ENCODE measurements at regions not wholly inside any gene's neighbourhood (a gene's known extent, or its start where the extent isn't known, plus 50 kb on each side); places are given as distances from the start of the nearest gene placed in this dataset.
A peak's percentile ranks its signal among the peaks of the same experiment; 100 is the strongest.

DNA sequence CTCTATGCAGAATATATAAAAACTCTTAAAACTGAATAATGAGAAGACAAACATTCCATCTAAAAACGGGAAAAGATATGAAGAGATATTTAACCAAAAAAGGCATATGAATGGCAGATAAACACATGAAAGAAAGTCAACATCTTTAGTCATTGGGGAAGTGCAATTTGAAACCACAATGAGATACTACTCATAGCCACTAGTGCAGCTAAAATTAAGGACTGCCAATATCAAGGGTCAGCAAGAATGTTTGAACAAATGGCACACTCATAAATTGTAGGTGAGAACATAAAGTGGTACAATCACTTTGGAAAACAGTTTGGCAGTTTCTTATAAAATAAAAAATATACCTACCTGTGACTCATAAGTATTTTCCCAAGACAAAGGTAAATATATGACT, 534.9 kb upstream of the DIPK2B start:
- Mint-ChIP-seq H3K4me3 (no peak overlapping the region), H3K36me3 (ENCODE audit: low read depth) (peaks cover 9% of the 10 kb centered on the region), H3K9me3 (peaks cover 3% of the 10 kb centered on the region; the same call in 1 of the 2 replicates), H3K4me1 (ENCODE audit: low read depth) (peaks cover 44% of the 10 kb centered on the region), H3K27me3 (ENCODE audit: insufficient read depth) (no peaks in the 10 kb centered on the region), H3K27ac (no peak overlapping the region)
- no peak for DNase-seq
- no peak for TF ChIP-seq CTCF (IDR thresholded peaks at IDR 0.05)

GRCh38 chrX:45731448-45731847, 530.8 kb upstream of the DIPK2B start:
- Mint-ChIP-seq H3K27me3 (ENCODE audit: insufficient read depth) (no peaks in the 10 kb centered on the region), H3K4me1 (ENCODE audit: low read depth) (peaks cover 19% of the 10 kb centered on the region)
- TF ChIP-seq CTCF (IDR thresholded peaks at IDR 0.05): no peak

DNA sequence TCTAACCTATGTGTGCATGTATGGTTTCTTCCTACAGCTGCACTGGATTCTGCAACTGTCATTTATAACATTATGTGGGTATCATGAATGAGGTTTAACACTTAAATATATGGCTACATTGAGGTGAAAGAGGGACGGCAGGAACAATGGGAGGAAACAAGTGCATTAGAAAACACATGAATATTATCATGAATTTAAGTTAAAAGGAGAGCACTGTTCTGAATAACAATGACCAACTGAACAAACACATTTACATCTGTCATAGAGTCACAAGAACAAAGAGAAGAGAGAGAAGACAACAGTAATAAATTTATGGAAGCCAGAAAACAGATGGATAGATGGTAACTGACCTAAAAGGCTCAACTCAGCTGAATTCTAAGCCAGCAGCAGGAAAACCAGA, 527.1 kb upstream of the DIPK2B start:
- Mint-ChIP-seq H3K27me3 (ENCODE audit: insufficient read depth) (no peaks in the 10 kb centered on the region), H3K4me1 (ENCODE audit: low read depth) (no peaks in the 10 kb centered on the region), H3K4me3 (no peak overlapping the region), H3K9me3 (no peaks in the 10 kb centered on the region), H3K36me3 (ENCODE audit: low read depth) (no peaks in the 10 kb centered on the region), H3K27ac (no peak overlapping the region)
- no peak for DNase-seq
- no peak for TF ChIP-seq CTCF (IDR thresholded peaks at IDR 0.05)

More at GRCh38 chrX:45731448-45731847, 530.8 kb upstream of the DIPK2B start:
- peaks cover 3% of the 10 kb centered on the region; the same call in 1 of the 2 replicates for H3K9me3 Mint-ChIP-seq
- peaks cover 9% of the 10 kb centered on the region for H3K36me3 Mint-ChIP-seq (ENCODE audit: low read depth)
- no peak for DNase-seq
- H3K4me3 Mint-ChIP-seq: no peak overlapping the region
- H3K27ac Mint-ChIP-seq: no peak overlapping the region

DNA sequence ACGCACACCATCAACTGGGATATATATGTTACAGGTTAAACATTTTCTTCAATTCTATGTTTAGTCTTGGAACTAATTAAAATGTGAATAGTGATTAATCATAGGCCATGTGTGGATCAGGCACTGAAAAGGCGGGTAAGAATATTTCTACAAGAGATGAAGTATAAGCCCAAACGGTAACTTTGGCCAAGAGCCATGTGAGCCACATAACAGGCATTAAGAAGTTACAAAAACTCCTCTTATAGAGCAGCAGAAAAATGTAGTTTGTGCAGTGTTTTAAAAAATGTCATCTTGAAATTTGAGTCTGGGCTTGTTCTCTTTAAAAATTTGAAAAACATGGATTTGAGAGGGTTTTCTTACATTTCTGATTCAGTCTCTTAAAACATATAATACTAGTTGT, 521.8 kb upstream of the DIPK2B start:
- H3K27ac Mint-ChIP-seq: peak overlapping the region; percentile 26; the same call in 1 of the 2 replicates
- peaks cover 7% of the 10 kb centered on the region for H3K9me3 Mint-ChIP-seq
- DNase-seq: no peak
- peaks cover 23% of the 10 kb centered on the region for H3K4me1 Mint-ChIP-seq (ENCODE audit: low read depth)
- H3K4me3 Mint-ChIP-seq: no peak overlapping the region
- H3K27me3 Mint-ChIP-seq (ENCODE audit: insufficient read depth): no peaks in the 10 kb centered on the region
- no peak for TF ChIP-seq CTCF (IDR thresholded peaks at IDR 0.05)
- H3K36me3 Mint-ChIP-seq (ENCODE audit: low read depth): peaks cover 6% of the 10 kb centered on the region; the same call in 1 of the 2 replicates

GRCh38 chrX:45719751-45720501, 519.2 kb upstream of the DIPK2B start:
- peaks cover 7% of the 10 kb centered on the region for H3K9me3 Mint-ChIP-seq
- no peak for TF ChIP-seq CTCF (IDR thresholded peaks at IDR 0.05)
- H3K4me1 Mint-ChIP-seq (ENCODE audit: low read depth): peaks cover 47% of the 10 kb centered on the region
- no peak for DNase-seq
- H3K36me3 Mint-ChIP-seq (ENCODE audit: low read depth): peaks cover 6% of the 10 kb centered on the region; the same call in 1 of the 2 replicates
- H3K27me3 Mint-ChIP-seq (ENCODE audit: insufficient read depth): no peaks in the 10 kb centered on the region
- peak overlapping the region; percentile 67 for H3K27ac Mint-ChIP-seq
- H3K4me3 Mint-ChIP-seq: no peak overlapping the region

Measured in HFFc6 (cell line).